HG02588 (cell line): ENCODE measurements at regions not wholly inside any gene's neighbourhood (a gene's known extent, or its start where the extent isn't known, plus 50 kb on each side); places are given as distances from the start of the nearest gene placed in this dataset.

Source experiments
- ATAC-seq: cut with Tn5 transposase; IDR thresholded peaks from one replicate; pipeline ENCODE4 v1.9.1; 2021; ENCODE audit warnings: mild to moderate bottlenecking, moderate library complexity; ENCODE audit not compliant: unreplicated experiment

- peak; percentile 55 for ATAC-seq
These were observed 51.5 kb upstream of the LRRC32 start for GRCh38 chr11:76721755-76722677.

- ATAC-seq = no peak
These were observed 52.6 kb upstream of the LRRC32 start for GRCh38 chr11:76723142-76723541.

GRCh38 chr11:76723548-76723947, 53.0 kb upstream of the LRRC32 start:
- ATAC-seq = no peak

- no peak for ATAC-seq
These were observed 53.7 kb upstream of the LRRC32 start for GRCh38 chr11:76724171-76724768.

GRCh38 chr11:76728227-76728626, 54.9 kb upstream of the TSKU start:
- no peak for ATAC-seq

GRCh38 chr11:76728778-76729177, 54.4 kb upstream of the TSKU start:
- ATAC-seq = no peak

GRCh38 chr11:76729214-76729613, 53.9 kb upstream of the TSKU start:
- ATAC-seq = no peak

- no peak for ATAC-seq
These were observed 52.1 kb upstream of the TSKU start for GRCh38 chr11:76730887-76731565.

- no peak for ATAC-seq
These were observed 50.5 kb upstream of the TSKU start for GRCh38 chr11:76732643-76733042.
